ENCODE measurements at regions not wholly inside any gene's neighbourhood (a gene's known extent, or its start where the extent isn't known, plus 50 kb on each side); places are given as distances from the start of the nearest gene placed in this dataset.

GRCh38 chr11:15539645-15540044 lies 424.9 kb downstream of the INSC start:
- Mint-ChIP-seq H3K4me1 (ENCODE audit: unreplicated experiment) (no peaks in the 10 kb centered on the region), H3K36me3 (no peaks in the 10 kb centered on the region), H3K27ac (no peak overlapping the region), H3K9me3 (no peaks in the 10 kb centered on the region), H3K4me3 (no peak overlapping the region), H3K27me3 (no peaks in the 10 kb centered on the region)
- TF ChIP-seq CTCF (conservative IDR thresholded peaks at IDR 0.05): no peak
- no peak for DNase-seq (ENCODE audit: extremely low spot score, unreplicated experiment)

- no peak overlapping the region for H3K27ac Mint-ChIP-seq
- no peaks in the 10 kb centered on the region for H3K27me3 Mint-ChIP-seq
- no peak for TF ChIP-seq CTCF (conservative IDR thresholded peaks at IDR 0.05)
- H3K4me1 Mint-ChIP-seq (ENCODE audit: unreplicated experiment): no peaks in the 10 kb centered on the region
- no peaks in the 10 kb centered on the region for H3K9me3 Mint-ChIP-seq
- no peaks in the 10 kb centered on the region for H3K36me3 Mint-ChIP-seq
- no peak for DNase-seq (ENCODE audit: extremely low spot score, unreplicated experiment)
- no peak overlapping the region for H3K4me3 Mint-ChIP-seq
Observed at GRCh38 chr11:15541079-15541478, 426.4 kb downstream of the INSC start.

GRCh38 chr11:15544353-15544752 lies 429.6 kb downstream of the INSC start:
- DNase-seq (ENCODE audit: extremely low spot score, unreplicated experiment): no peak
- Mint-ChIP-seq H3K27me3 (no peaks in the 10 kb centered on the region), H3K9me3 (no peaks in the 10 kb centered on the region), H3K4me1 (ENCODE audit: unreplicated experiment) (no peaks in the 10 kb centered on the region), H3K36me3 (no peaks in the 10 kb centered on the region), H3K27ac (no peak overlapping the region), H3K4me3 (no peak overlapping the region)
- no peak for TF ChIP-seq CTCF (conservative IDR thresholded peaks at IDR 0.05)

GRCh38 chr11:15547685-15548084 lies 433.0 kb downstream of the INSC start:
- Mint-ChIP-seq H3K27me3 (no peaks in the 10 kb centered on the region), H3K4me3 (no peak overlapping the region), H3K36me3 (no peaks in the 10 kb centered on the region), H3K9me3 (no peaks in the 10 kb centered on the region), H3K27ac (no peak overlapping the region), H3K4me1 (ENCODE audit: unreplicated experiment) (no peaks in the 10 kb centered on the region)
- no peak for DNase-seq (ENCODE audit: extremely low spot score, unreplicated experiment)
- TF ChIP-seq CTCF (conservative IDR thresholded peaks at IDR 0.05): no peak

- no peak for TF ChIP-seq CTCF (conservative IDR thresholded peaks at IDR 0.05)
- Mint-ChIP-seq H3K9me3 (no peaks in the 10 kb centered on the region), H3K36me3 (no peaks in the 10 kb centered on the region), H3K27me3 (no peaks in the 10 kb centered on the region), H3K4me3 (no peak overlapping the region), H3K27ac (no peak overlapping the region), H3K4me1 (ENCODE audit: unreplicated experiment) (no peaks in the 10 kb centered on the region)
- no peak for DNase-seq (ENCODE audit: extremely low spot score, unreplicated experiment)
Observed at GRCh38 chr11:15551901-15552851, 437.5 kb downstream of the INSC start.

Measured in type B pancreatic cell (in vitro differentiated cells).